GM06990 (cell line): ENCODE measurements at regions not wholly inside any gene's neighbourhood (a gene's known extent, or its start where the extent isn't known, plus 50 kb on each side); places are given as distances from the start of the nearest gene placed in this dataset.

Source experiments
- DNase-seq: peaks from one replicate; pipeline ENCODE4 v3.0.0-alpha.2; 2011; ENCODE audit not compliant: insufficient read length; ENCODE audit errors: extremely low read depth
- H3K27me3 ChIP-seq: replicated peaks from 2 replicates; pipeline ENCODE4 v1.6.0; 2011; ENCODE audit warnings: low read length; ENCODE audit not compliant: control insufficient read depth, insufficient read depth
- H3K36me3 ChIP-seq: 2 replicates; pipeline ENCODE4 v1.5.1; 2011; ENCODE audit warnings: low read length; ENCODE audit not compliant: control insufficient read depth, insufficient read depth
- H3K4me3 ChIP-seq: replicated peaks from 2 replicates; pipeline ENCODE4 v1.5.1; 2011; ENCODE audit warnings: low read depth, mild to moderate bottlenecking, control low read depth, low read length
- TF ChIP-seq, protein P1 (sequence below): IDR thresholded peaks from 2 replicates; pipeline ENCODE4 v1.5.1; 2011; ENCODE audit warnings: low read length, control low read depth, mild to moderate bottlenecking, inconsistent platforms; ENCODE audit not compliant: insufficient read depth, poor library complexity, severe bottlenecking

DNA sequence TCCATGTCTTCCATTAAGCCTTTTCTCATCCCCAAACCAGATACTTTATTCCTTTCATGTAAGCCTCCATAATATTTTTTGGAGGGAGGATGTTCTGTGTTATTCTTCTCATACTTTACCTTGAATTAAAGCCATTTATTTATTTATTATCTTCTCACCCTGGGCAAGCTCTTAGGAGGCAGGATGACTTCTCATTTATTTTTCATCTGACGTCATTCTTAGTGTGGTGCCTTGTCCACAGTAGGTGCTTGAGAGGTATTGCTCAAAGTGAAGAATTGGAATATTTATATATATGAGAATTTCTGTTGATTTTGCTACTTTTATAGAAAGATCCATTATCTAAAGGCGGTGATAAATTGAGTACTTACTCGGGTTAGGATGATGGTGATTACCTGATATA lies 458.3 kb upstream of the ACTBL2 start:
- Histone ChIP-seq H3K4me3 (no peak overlapping the region), H3K36me3 (no peaks in the 10 kb centered on the region), H3K27me3 (no peaks in the 10 kb centered on the region)
- no peak for DNase-seq
- TF ChIP-seq, protein P1, sequence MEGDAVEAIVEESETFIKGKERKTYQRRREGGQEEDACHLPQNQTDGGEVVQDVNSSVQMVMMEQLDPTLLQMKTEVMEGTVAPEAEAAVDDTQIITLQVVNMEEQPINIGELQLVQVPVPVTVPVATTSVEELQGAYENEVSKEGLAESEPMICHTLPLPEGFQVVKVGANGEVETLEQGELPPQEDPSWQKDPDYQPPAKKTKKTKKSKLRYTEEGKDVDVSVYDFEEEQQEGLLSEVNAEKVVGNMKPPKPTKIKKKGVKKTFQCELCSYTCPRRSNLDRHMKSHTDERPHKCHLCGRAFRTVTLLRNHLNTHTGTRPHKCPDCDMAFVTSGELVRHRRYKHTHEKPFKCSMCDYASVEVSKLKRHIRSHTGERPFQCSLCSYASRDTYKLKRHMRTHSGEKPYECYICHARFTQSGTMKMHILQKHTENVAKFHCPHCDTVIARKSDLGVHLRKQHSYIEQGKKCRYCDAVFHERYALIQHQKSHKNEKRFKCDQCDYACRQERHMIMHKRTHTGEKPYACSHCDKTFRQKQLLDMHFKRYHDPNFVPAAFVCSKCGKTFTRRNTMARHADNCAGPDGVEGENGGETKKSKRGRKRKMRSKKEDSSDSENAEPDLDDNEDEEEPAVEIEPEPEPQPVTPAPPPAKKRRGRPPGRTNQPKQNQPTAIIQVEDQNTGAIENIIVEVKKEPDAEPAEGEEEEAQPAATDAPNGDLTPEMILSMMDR: no peak

DNA sequence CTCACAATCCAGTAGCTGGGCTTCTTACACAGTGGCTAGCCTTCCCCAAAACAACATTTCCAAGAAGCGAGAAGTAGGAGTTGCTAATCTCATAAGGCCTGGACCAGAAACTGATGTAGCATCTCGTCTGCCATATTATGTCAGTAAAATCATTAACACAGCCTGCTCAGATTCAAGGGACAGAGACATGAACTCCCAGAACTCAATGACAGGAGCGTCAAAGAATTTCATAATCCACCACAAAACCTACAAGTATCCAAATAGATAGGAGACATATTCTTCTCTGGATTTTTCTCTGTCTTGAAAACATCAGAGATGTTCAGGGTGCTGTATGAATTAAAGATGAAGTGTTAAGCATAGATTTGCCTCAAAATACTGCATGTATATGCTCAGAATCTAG lies 457.6 kb upstream of the ACTBL2 start:
- no peak for DNase-seq
- no peaks in the 10 kb centered on the region for H3K36me3 ChIP-seq
- H3K4me3 ChIP-seq: no peak overlapping the region
- no peaks in the 10 kb centered on the region for H3K27me3 ChIP-seq
- TF ChIP-seq, protein P1: no peak

DNA sequence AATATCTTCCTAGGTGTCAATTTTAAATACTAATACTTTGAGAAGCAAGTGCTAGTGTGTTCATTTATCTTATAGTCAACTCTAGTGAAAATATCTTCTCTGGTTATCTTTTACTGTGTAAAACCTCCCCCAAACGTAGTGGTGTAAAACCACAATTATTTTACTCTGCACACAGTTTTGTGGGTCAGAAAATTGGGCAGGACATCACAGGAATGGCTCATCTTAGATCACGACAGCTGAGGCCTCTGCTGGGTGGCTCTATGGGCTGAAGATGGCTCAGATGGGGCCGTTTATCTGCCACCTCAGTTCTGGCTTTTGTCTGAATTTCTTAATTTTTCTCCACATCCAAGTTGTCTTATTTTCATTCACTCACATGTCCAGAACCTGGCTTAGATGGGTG lies 457.2 kb upstream of the ACTBL2 start:
- Histone ChIP-seq H3K27me3 (no peaks in the 10 kb centered on the region), H3K4me3 (no peak overlapping the region), H3K36me3 (no peaks in the 10 kb centered on the region)
- no peak for DNase-seq
- TF ChIP-seq, protein P1: no peak

DNA sequence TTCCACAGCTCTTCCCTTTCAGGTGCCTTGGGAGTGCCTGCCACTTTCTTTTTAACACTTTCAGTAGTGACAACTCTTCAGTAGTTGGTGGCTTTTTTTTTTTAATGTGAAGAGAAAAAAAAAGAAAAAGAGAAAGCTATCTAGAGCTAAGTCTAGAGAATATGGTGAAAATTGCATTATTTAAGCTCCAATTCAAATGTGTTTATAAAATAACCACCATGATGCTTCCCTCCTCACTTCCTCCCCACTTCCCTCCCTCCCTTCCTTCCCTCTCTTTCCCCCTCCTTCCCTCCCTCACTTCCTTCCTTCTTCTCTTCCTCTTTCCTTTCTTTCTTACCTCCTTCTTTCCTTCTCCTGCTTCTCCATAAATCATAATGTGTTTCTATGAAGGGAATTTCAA lies 456.7 kb upstream of the ACTBL2 start:
- Histone ChIP-seq H3K4me3 (no peak overlapping the region), H3K27me3 (no peaks in the 10 kb centered on the region), H3K36me3 (no peaks in the 10 kb centered on the region)
- TF ChIP-seq, protein P1: no peak
- DNase-seq: no peak

DNA sequence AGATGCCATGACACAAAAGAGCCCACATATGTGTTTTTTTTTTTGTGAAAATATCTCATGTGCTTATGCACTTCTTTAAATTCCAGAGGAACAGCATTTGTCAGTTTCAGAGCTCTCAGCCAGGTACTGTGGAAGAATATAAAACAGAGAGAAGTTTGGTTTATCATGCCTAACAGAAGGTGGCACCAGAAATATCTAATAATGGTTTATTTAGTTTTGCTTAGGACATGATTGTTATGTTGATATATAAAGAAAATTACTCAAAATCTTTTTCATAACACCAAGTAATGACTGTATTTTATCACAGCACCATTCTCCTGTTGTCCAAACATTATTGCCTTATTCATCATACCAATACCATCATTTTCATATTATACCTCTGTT lies 455.6 kb upstream of the ACTBL2 start:
- TF ChIP-seq, protein P1: no peak
- no peaks in the 10 kb centered on the region for H3K27me3 ChIP-seq
- no peaks in the 10 kb centered on the region for H3K36me3 ChIP-seq
- DNase-seq: no peak
- H3K4me3 ChIP-seq: no peak overlapping the region

DNA sequence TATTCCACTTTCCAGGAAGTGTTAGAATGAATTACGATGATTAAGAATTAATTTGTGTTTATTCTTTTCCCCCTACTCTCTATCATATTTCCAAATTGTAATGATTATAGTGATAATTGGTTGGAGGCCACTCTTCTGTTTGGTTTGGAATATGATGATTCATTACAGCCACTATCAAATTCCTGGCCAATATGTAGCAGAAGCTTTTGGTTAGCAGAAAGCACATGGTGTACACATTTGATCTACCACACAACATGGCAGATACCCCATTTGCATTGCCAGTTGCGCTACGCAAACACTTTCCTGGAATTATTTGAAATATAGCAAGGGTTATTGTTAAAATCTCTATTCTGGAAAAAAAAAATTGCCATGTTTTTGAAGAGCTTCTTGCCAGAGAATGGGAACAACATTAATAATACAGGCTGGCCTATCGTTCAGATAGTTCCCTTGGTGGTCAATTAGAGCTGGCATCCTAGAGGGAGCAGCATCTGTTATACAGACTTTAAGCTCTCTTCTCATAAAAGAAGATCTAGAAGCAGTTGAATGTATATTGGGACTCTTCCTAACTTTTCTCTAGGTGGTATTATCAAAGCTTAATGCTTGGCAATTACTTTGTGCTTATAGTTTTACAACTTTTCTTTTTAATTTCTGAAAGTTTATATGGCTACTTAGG lies 455.0 kb upstream of the ACTBL2 start:
- DNase-seq: no peak
- H3K27me3 ChIP-seq: no peaks in the 10 kb centered on the region
- no peak overlapping the region for H3K4me3 ChIP-seq
- H3K36me3 ChIP-seq: no peaks in the 10 kb centered on the region
- TF ChIP-seq, protein P1: no peak
